ENCODE measurements at regions not wholly inside any gene's neighbourhood (a gene's known extent, or its start where the extent isn't known, plus 50 kb on each side); places are given as distances from the start of the nearest gene placed in this dataset.

GRCh38 chr11:97893612-97894011 lies 1127.1 kb upstream of the CNTN5 start:
- BruUV-seq (replicated peaks) = no TSS peak
- in situ Hi-C loops (cut with MboI; ENCODE audit: low sequenced_read_pairs) (no loop called here), dilution Hi-C loops (cut with HindIII; ENCODE audit: low sequenced_read_pairs, unreplicated experiment) (no loop called here), intact Hi-C loops (cut with micrococcal nuclease) (no loop called here)
- Histone ChIP-seq H3K9me3 (ENCODE audit: control insufficient read depth, insufficient read depth, low read length) (no peaks in the 10 kb centered on the region), H3K18ac (ENCODE audit: low read depth, low read length) (no peak overlapping the region), H3K23ac (ENCODE audit: low read depth, low read length) (no peak overlapping the region), H2BK20ac (ENCODE audit: low read depth, low read length) (no peak overlapping the region), H2AK9ac (replicated peaks; ENCODE audit: low read depth, low read length, poor library complexity) (no peak overlapping the region), H3K4me3 (ENCODE audit: insufficient read depth, low read depth, low read length) (no peak overlapping the region), H3K56ac (ENCODE audit: extremely low read depth, insufficient read depth, low read length) (no peak overlapping the region), H3K27me3 (ENCODE audit: control insufficient read depth, insufficient read depth, low read length) (no peaks in the 10 kb centered on the region), H2BK5ac (ENCODE audit: low read depth, low read length, poor library complexity, severe bottlenecking) (no peak overlapping the region), H3K27ac (ENCODE audit: insufficient read depth, low read length) (no peak overlapping the region), H2AFZ (replicated peaks; ENCODE audit: low read length, poor library complexity) (no peak overlapping the region), H4K5ac (ENCODE audit: low read depth, low read length) (no peak overlapping the region), H3K4me1 (ENCODE audit: control insufficient read depth, insufficient read depth, low read length) (no peaks in the 10 kb centered on the region), H3K9ac (ENCODE audit: low read depth, low read length) (no peak overlapping the region), H2AK5ac (ENCODE audit: low read depth, low read length) (no peak overlapping the region), H4K91ac (ENCODE audit: insufficient read depth, low read depth, low read length) (no peak overlapping the region), H3K9me1 (ENCODE audit: insufficient read depth, low read length) (no peaks in the 10 kb centered on the region), H3K79me1 (ENCODE audit: low read depth in 1 of 2, low read length in 2 of 2) (no peaks in the 10 kb centered on the region), H3K14ac (replicated peaks; ENCODE audit: low read depth, low read length) (no peak overlapping the region), H4K20me1 (ENCODE audit: insufficient read depth, low read length) (no peaks in the 10 kb centered on the region), H3K4ac (ENCODE audit: low read depth, low read length) (no peak overlapping the region), H2BK120ac (ENCODE audit: low read depth, low read length) (no peak overlapping the region), H4K8ac (ENCODE audit: low read depth in 2 of 2, low read length in 2 of 2) (no peak overlapping the region), H3K4me2 (ENCODE audit: low read depth, low read length) (no peak overlapping the region), H2BK15ac (ENCODE audit: low read depth, low read length) (no peak overlapping the region), H3K36me3 (ENCODE audit: control insufficient read depth, insufficient read depth, low read length) (no peaks in the 10 kb centered on the region)
- no CpG with 5 or more reads among the region's 2 CpGs for WGBS, 2 experiments (ENCODE audit: extremely low coverage in 2 of 2, insufficient read length in 1 of 2)
- DNase-seq (no peak), ATAC-seq (ENCODE audit: low read depth) (no peak)
- no peak for TF ChIP-seq NFE2L2 (IDR thresholded peaks at IDR 0.05; ENCODE audit: low read depth, low read length)
- CTCF ChIA-PET = no interaction called here
- POLR2A ChIA-PET (ENCODE audit: unreplicated experiment) = no interaction called here

All from IMR-90 (cell line).